GM21619 (cell line): ENCODE measurements at regions not wholly inside any gene's neighbourhood (a gene's known extent, or its start where the extent isn't known, plus 50 kb on each side); places are given as distances from the start of the nearest gene placed in this dataset.
"Not testable (repeated sequence)": the region's sequence is repeated elsewhere in the genome, so short reads cannot be mapped to it uniquely, and the experiment has no call there.

Source experiments
- ATAC-seq: cut with Tn5 transposase; IDR thresholded peaks from one replicate; pipeline ENCODE4 v1.9.1; 2021; ENCODE audit not compliant: unreplicated experiment

- no peak for ATAC-seq
Measured at GRCh38 chr9:80502306-80502705, 930.5 kb downstream of the TLE4 start.

GRCh38 chr9:80501635-80502034 is 929.9 kb downstream of the TLE4 start:
- no peak for ATAC-seq

GRCh38 chr9:80500300-80500699 is 928.5 kb downstream of the TLE4 start:
- no peak for ATAC-seq

DNA sequence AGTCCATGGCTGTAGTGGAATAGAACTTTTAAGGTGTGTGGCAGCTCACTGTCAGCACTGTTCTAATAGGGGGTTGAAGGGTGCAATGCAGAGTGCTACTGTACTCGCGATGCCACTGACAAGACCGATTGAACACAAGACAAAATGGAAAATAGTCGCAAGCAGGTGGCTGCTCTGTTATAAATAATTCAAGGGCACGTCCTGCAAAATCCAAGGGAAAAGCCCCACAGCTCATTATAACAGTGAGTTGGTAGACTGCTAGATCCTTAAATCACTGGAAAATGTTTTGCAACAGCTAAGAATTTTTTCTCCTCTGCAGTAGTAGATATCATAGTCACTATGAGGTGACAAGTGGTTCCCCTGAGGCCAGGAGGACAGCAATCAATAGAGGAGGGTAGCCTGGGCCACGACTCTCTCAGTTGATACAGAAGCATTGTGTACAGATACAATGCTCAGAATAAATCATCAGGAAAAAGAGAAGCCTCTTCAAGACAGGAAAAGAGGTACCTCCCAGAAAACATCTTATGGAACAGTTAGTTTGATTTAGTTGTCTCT is 926.3 kb downstream of the TLE4 start:
- ATAC-seq: no peak

DNA sequence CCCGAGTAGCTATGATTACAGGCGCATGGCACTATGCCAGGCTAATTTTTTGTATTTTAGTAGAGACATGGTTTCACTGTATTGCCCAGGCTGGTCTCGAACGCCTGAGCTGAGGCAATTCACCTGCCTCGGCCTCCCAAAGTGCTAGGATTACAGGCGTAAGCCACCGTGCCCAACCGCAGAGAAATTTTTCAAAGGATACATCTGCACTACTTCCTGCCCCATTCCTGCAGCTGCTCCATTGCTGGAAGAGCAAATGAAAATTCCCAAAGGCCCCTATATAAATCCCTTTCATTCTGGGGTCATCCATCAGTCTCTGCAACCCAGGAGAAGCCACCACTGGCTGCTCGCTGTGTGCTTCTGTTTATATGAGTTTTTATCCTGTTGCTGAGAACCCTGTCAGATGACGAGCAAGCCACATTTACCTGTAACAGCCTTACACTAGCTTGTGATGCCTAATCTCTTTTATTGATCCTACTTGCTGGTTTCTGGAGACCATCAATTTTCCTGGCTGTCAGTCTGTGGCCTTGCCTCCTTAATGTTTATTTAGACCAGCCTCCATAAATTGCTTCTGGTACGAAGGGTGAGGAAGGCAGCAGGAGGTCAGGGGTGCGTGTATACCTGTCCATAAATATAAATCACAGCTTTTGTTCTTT is 925.3 kb downstream of the TLE4 start:
- ATAC-seq: no peak

- ATAC-seq: no peak
Measured at GRCh38 chr9:80493258-80493657, 921.5 kb downstream of the TLE4 start.

DNA sequence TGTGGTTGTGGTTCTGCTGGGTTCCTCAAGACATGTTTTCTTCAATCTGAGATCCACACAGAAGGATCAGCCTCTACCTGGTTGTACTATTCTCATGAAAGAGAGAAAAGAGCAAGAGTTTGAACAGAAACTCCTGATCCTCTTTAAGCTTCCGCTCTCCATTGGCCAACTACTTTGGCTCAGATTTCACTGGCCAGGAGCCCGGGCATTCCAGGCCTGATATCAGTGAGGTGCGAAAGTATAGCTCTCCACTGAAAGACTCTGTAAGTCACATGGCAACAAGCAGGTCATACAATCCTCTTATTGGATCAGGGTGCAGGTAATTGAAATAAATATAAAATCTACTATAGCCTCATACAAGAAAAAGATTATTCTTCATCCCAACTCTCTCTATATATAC is 920.5 kb downstream of the TLE4 start:
- ATAC-seq: no peak

- ATAC-seq: no peak
Measured at GRCh38 chr9:80491086-80491696, 919.4 kb downstream of the TLE4 start.

DNA sequence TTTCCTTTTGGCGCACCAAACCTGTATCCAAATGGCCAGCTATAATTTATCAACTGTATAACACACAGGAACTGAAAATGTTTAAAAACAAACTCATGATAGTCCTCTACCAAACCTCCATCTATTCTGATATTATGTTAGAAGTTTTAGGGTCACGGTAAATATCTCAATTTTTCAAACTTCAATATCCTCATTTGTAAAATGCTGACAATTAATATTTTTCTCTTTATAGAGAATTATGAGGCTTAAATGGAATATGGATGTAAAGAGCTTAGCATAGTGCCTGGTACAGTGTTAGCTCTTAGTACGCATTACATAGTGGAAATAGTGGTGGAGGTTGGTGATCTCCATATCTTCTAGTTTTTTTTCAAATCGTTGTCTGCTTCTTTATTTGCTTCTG is 917.6 kb downstream of the TLE4 start:
- no peak for ATAC-seq

- ATAC-seq: no peak
Measured at GRCh38 chr9:80485420-80486250, 913.9 kb downstream of the TLE4 start.

DNA sequence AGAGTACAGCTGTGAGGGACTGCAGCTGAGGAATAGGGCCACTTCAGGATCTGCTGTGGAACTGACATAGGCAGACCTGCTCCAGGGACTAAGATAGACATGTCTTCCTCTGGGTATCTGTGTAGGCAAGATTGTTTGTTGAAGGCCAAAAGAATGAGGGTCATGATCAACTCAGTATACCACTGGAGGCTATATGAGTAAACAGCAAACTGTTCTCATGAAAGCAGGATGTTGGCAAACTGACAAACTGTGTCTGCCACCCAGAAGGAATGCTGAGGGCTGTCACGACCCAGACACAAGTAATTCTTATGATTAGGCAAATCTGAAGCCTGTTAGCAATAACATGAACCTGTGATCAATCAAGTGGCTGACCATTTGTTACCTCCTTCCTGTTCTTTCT is 910.5 kb downstream of the TLE4 start:
- ATAC-seq: not testable (repeated sequence)

DNA sequence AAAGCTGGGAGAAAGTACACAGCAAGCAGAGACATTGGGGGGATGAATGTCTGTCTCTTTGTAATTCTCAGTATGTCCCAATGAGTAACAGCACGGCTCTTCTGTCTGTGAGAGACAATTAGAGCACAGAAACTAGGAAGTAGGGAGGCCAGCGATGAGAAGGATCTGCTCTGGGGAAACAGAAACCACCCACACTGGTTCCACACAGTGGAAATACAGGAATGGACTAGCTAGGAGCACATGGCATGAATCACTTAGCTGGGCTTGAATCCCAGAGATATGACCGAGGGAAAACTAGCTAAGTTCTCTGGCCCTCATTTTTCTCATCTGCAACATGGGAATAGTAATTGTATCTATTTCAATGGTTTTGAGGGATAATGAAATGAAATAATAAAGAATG is 895.9 kb downstream of the TLE4 start:
- no peak for ATAC-seq

DNA sequence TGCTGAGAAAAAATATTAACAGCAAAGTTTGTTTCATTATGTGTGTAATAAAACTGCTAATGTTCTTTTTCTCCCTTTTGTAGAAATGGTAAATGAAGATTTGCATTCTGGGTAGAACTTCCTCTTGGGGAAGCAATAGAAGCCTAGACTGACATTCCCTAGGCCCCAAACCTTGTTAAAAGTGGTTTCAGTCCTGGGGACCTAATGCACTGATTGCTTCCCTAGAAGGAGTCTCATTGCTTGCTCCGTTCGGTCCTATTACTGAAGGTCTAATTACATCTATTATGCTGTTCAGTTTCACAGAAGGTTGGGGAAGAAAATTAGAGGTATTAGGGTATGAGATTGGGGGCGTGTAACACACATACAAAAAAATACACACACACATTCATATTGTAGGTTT is 893.8 kb downstream of the TLE4 start:
- ATAC-seq: no peak

- no peak for ATAC-seq
Measured at GRCh38 chr9:80449513-80449912, 877.7 kb downstream of the TLE4 start.

GRCh38 chr9:80448996-80449395 is 877.2 kb downstream of the TLE4 start:
- ATAC-seq: no peak

DNA sequence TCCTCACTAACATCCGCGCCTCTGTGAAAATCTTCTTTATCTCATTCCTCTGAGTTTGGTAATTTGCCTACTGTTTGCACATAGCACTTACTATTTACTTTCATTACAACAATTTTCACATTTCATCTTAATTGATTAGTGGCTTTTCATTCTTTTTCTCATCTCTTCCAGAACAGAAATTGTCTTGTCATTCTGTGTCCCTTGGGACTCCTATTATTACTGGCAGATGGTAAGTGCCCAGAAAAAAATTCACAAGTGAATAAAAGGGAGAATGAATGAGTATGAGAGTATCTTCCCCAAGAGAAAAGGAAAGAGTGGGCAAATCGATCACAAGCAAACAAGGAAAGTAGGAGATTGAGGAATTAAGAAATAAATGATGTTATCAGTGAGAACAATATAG is 876.1 kb downstream of the TLE4 start:
- no peak for ATAC-seq

GRCh38 chr9:80440724-80441123 is 869.0 kb downstream of the TLE4 start:
- no peak for ATAC-seq

- ATAC-seq: no peak
Measured at GRCh38 chr9:80437825-80438224, 866.1 kb downstream of the TLE4 start.

GRCh38 chr9:80437091-80437640 is 865.4 kb downstream of the TLE4 start:
- ATAC-seq: no peak

DNA sequence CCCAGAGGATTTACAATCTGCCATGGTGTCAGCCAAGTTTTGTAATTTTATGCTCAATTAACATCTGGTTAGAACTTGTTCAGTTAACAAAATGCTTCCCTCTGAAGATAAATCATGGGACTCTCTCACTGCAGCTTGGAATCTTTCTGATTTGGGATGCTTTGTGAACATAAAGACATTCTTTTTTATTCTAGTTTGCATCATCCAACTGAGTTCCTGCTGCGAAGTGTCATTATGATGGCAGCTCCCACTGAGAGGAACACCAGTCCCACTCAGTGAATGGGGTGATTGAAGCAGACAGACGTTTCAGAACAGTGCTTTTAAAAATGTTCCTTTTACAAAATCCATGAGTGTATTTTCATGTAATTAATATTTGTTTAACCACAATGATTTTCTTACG is 863.8 kb downstream of the TLE4 start:
- ATAC-seq: no peak

DNA sequence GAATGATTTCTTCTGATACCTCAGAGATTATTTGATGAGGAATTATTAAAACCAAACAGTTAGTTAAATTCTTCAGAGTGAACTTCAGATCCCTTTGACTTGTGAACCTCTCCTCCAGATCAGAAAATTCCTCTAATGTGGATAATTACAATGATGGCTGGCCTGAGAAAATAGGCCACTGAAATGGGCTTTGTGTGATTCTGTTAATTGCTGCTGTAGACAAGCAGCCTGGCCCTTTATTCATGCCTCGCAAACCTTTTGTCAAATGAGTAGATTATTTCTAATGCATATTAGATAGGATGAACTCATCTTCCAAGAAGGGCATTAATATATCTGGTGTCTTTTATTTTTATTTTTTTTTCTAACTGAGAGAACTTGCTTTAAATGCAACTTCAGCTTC is 855.2 kb downstream of the TLE4 start:
- ATAC-seq: no peak
